ENCODE measurements at regions not wholly inside any gene's neighbourhood (a gene's known extent, or its start where the extent isn't known, plus 50 kb on each side); places are given as distances from the start of the nearest gene placed in this dataset.

GRCh38 chr2:200042944-200043343 lies 87.6 kb downstream of the MAIP1 start:
- TF ChIP-seq EZH2phosphoT487 (IDR thresholded peaks at IDR 0.05; ENCODE audit: low read length), result no peak
- TF ChIP-seq CTCF (IDR thresholded peaks at IDR 0.05; ENCODE audit: low read length), result no peak
- TF ChIP-seq EZH2 (optimal IDR thresholded peaks at IDR 0.05; ENCODE audit: low read depth, low read length), result no peak
